ENCODE measurements at regions not wholly inside any gene's neighbourhood (a gene's known extent, or its start where the extent isn't known, plus 50 kb on each side); places are given as distances from the start of the nearest gene placed in this dataset.
A peak's percentile ranks its signal among the peaks of the same experiment; 100 is the strongest.
"Not testable (repeated sequence)": the region's sequence is repeated elsewhere in the genome, so short reads cannot be mapped to it uniquely, and the experiment has no call there.

DNA sequence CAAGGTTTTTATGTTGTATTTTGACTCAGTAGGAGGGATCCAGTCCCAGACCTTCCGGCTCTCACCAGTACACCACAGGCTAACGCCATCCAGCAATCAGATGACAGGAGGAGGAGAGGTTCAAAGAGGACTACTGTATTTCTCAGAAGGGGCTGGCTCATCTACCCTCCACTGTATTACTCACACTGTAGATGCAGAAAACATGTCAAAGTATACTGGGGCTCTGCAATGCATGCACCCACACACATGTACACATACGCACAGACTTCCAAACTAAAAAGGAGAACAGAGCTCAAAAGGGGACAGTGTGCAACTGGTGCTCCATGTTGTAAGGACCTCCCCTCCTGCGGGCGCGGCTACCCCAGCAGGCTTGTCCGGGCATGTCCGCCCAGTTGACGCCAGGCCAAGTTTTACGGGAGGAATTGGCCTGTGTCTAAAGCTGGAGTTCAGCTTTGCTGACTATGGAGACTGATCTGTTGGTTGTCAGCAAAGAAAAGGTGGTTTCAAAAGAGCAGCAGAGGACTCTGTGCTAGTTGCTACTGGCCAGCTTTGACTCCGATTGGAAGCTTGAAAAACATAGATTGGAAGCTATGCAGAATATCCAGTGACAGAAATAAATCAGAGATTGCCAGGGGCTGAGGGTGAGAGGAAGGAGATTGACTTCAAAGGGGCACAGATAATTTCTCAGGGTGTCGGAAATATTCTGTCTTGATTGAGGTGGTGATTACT, 314.2 kb downstream of the DLEU7 start:
- peak; percentile 87 for DNase-seq

DNA sequence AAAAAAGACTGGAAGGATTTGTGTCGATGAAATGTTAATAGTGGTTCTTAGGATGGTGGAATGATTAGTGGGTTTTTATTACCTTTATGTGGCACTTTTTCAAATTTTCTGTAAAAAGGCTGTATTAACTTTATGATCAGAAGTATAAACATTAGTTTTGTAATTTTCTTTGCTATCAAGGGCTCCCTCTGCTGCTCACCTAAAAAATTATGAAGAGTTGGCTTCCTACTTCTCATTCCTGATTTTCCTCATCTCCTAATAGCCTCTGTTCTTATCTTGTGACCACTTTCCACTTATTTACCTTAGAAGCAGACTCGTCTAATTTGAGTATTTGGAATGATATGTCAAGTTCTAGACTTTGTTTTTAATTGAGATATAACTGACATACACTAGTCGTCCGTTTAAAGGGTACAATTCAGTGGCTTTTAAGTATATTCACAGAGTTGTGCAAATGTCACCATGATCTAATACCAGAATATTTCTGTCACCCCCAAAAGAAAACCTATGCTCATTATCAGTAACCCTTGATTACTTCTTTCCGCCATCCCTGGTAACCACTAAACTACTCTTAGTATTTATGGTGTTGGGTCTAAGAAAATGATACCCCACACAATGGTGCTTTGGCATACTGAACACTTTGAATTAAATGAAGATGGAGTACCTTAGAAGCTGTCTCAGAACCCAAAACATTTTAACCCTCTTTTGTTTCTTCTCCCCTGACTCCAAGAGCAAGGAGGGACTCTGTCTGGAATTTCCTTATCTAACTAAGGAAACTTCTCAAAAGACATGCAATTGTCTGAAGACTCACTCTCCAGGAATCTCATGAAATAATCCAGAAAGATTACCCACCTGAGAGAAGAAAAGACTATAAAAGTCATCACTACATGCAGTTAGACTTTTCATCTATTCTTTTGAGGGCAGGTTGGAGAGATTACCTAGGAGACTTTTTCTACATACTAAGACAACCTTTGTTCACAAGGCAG, 311.3 kb downstream of the DLEU7 start:
- DNase-seq = peak; percentile 48

DNA sequence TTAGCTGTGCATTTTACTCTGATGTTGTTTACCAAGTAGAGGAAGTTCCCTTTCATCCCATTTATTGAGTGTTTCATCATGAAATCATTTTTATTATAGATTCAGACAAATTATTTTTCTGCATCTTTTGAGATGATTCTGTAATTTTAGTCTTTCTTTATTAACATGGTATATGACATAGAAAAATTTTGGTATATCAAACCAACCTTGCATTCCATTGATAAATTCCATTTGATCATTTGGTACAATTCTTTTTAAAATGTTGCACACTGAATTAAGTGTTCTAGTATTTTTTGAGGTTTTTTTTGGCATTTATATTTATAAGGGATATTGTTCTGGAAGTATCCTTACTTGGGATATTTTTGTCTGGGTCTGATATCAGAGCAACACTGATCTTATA, 308.4 kb downstream of the DLEU7 start:
- DNase-seq = no peak

DNA sequence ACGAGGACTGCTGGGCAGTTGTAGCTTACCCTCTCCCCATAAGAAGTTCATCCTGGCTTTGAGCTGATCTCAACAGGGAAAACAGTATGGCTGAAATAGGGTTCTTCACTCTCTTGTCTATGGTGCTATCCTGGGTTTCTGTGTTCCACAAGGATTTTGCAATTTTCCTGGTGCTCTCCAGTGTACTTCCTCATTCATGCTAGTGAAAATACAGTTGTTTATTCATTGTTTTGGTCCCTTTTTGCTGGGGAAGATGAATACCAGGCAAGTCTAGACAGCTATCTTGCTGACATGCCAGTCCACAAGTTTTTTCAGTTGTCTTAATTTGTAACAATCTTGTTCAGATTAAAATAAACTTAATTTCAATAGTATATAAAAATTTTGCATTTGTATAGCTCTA, 306.5 kb downstream of the DLEU7 start:
- no peak for DNase-seq

DNA sequence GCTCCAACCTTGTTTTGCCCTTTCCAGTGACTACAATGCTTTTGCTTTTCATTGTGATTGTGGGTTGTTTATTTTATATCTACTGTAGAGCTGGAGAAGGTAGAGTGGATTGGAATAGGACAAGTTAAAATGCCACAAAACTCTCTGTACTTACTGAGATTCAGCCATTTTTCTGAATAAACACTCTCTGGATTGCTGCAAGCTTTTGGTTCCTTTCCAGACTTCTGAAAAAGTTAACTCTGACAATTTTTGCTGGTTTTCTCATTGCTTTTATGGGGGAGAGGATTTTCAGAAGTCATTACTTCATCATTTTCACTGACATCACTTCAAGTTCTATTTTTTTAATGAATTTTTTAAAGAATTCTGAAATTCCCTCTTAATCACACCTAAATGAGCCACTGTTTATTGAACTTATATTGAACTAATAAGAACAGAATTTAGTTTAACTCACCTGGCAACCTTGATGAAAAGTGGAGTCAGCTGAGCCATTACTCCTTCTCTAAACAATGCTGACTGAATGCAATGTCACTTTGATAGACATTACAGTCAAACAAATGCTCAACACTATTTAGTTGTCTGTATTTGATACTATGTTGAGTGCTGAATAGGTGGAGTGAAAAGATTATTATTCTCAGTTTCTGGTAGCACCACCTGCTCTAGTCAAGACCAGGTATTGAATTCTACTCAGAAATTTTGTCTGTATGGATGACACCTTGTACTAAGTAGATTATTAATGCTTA, 303.5 kb downstream of the DLEU7 start:
- DNase-seq = no peak

DNA sequence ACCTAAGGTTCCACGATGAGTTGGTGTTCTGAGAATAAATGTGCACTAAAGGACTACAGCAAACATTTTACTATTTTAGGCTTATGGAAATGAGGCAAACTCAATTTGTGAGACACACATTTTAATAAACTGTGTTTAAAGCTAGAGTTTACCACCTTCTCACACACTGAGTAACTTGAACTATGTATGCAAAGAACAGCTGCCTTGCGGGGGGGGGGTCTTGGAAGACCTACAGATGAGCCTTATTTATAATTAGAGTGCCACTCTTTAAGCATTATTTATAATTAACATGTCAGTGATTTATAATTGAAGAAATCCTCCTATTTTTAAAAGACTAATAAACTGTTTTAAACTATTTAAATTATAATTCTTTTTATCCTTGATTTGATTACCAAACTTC, 300.4 kb downstream of the DLEU7 start:
- DNase-seq = no peak

DNA sequence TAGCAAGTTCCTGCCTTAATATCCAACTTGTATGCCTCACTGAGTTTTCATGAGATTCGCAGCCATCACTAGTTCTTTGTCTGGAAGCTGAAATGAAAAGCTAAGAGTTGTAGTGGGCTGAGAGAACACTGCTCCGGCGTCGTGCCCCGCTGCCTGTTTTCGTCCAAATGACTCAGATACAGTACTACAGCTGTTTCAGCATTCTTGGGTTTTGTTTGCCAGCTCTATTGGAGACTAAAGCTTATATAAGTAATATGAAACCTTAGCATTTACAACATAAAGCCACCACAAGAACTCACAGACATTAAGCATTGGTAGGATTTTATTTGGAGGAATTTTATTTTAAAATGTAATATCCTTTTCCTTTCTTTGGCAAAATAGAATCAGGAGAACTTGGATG, 299.7 kb downstream of the DLEU7 start:
- DNase-seq = peak; percentile 92

DNA sequence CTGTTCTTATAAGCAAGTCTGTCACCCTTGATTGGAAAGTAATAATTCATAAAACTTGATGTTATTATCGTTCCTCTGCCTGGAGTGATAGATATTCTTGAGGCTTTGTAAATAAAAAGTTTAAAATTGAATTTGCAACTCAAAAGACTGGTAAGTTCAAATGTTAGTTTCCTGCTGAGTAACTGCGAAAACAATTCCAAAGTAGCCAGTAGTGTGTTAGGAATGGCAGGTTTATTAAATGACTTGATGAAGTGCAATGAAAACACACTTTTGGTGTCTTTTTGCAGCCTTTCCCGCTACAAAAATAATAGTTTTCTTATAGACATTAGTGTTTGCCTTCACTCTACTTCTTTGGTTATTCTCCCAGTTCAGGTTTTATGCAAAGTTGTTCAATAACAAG, 299.3 kb downstream of the DLEU7 start:
- no peak for DNase-seq

DNA sequence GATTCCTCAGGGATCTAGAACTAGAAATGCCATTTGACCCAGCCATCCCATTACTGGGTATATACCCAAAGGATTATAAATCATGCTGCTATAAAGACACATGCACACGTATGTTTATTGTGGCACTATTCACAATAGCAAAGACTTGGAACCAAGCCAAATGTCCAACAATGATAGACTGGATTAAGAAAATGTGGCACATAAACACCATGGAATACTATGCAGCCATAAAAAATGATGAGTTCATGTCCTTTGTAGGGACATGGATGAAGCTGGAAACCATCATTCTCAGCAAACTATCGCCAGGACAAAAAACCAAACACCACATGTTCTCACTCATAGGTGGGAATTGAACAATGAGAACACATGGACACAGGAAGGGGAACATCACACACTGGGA, 296.3 kb downstream of the DLEU7 start:
- DNase-seq = not testable (repeated sequence)

DNA sequence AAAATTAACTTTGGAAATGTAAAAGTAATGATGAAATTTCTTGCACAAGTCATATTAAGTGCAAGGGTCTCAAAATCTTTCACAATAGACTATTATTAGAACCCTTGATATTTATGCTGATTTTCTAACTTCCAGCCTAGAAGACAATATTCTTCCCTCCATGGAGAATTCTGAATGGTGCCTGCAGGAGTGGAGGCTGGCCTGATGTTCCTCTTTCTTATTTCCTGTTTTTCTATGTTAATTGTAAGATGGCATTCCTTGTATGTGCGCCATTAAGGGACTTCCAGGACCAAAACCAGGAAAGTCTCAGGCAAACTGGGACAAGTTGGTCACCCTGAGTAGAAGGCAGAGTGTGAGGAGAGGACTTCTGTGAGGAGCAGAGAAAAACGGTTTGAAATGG, 294.9 kb downstream of the DLEU7 start:
- DNase-seq = no peak

DNA sequence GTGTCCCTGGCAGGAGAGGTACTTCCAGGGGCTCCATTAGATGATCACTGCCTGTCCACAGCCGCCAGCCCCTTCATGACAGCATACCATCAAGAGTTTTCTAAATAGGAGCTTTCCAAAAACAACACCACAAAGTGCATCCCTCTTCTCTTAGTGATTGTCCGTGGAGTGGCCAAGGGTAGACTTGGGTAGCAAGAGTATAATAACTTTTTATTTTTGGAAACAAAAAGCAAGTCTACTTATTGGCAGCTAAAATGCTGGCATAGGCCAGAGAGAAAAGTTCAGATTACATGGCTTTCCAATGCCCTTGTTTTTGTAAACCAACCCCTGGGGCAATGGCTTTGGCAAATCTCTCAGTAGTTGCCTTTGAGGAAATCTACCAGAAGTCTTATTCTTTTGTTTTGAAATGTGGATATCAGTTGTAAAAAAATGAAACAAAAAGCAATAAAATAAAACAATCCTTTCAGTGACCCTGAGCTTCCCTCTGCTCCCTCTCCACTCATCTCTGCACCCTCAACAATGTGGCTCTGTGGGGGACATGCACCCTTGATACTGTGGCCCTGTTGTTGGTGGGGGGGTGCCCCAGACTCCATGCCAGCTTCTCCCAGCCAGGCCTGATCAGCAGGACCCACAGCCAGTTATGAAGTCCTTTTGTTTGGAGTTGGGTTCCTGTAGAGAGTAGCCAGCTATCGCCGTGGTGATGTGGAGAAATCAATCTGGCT, 294.1 kb downstream of the DLEU7 start:
- no peak for DNase-seq

DNA sequence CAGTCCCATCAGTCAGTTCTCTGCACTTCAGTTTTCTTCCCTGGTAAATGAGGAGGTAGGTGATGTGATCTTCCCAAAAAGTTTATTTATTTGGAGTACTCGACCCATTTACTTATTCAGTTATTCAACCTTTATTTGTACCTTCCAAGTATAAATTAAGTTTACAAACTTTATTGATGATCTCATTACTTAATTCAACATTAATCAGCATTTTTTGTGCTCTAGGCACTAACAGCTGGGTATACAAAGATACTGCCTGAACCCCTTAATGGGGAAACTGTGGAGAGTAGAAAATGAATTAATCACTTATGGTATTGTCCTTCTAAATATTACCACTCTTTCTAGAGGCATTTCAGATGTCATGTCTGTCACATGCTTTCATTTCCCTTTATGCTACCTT, 293.3 kb downstream of the DLEU7 start:
- no peak for DNase-seq

DNA sequence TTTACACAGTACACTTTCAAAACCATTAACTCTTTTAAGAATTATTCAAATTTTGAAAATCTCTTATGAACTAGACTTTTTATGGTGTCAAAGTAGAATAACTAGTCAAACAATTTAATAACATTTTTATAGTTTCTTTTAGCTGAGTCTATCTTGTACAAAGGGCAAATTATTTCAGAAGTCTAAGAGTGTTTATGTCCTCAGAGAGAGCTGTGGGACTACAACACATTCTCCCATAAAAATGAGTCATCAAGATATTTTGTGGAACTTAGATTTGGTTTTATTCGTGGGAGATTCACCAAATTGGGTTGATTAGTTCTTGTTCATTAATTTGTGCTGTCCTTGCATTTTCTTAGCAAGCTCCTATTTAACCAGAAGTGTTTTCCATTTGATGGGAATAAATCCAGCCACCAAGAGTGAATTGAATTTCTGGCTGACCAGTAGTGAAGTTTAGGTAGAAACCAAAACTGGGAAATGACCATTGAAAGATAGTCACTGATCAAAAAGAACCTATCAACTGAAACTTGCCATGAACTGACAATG, 291.0 kb downstream of the DLEU7 start:
- no peak for DNase-seq

DNA sequence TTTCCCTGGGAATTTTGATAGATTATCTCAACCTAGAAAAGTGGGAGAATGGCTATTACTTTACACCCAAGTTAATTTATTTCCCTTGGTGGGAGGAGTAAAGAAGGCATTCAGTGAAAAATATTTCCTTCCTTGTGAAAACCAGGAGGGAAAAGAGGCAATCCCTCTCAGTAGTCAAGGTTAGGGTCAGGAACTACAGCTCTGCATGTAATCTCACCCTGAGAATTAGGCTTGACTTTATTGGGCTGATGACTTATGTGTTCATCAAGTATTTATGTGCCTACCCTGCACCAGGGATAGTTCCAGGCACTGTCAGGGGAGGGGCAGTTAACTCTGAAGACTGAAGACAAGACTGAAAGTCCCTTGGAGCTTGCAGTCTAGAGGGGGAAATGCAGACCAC, 281.8 kb downstream of the DLEU7 start:
- no peak for DNase-seq

DNA sequence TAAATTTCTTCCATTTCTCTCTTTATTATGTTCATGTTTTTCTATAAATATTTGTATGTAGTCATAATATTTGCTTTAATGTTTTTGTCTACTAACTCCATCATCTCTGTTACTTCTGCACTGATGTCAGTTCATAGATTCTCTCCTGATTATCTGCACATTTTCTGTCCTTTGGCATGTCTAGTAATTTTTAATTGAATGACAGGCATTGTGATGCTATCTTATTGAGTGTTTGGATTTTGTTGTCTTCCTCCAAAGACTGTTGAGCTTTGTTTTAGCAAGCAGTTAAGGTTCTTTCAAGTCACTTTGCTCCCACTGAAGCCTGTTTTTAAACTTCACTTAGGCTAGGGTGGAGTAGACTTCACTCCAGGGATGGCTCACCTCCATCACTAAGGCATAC, 276.8 kb downstream of the DLEU7 start:
- no peak for DNase-seq

DNA sequence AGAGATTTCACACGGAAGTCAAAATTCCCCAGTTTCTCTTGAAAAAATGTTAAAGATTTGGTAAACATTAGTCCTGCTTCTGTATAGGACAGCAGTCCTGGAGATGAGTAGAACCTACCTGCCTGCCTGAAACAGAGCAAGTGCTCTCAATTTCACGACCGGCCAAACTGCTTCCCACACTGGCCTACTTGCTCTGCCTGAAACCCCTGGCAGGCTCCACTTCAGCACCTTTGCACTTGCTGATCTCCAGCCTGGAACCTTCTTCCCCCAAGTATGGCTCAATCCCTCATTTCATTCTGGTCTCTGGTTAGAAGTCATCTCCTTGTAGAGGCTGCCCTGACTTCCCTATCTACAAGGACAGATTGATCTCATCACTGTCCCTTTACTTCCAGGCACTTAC, 271.4 kb downstream of the DLEU7 start:
- DNase-seq = no peak

DNA sequence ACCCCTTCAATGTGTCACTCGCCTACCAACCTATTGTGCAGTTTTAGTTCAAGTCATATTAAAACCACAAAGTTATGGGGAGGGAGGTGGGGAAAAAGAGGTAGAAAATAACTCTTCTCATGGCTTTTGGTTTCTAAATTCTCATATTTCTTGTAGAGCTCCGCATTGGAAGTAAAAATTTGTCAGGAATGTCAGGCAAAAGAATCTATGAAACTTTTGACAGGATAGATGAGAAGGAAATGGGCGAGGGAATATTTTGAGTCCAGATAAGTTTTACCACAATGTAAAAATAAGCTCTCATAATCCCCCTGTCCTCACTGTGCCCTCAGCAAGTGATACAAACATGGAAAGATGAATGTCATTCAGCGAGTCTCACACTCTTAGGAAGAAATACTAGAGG, 270.4 kb downstream of the DLEU7 start:
- no peak for DNase-seq

DNA sequence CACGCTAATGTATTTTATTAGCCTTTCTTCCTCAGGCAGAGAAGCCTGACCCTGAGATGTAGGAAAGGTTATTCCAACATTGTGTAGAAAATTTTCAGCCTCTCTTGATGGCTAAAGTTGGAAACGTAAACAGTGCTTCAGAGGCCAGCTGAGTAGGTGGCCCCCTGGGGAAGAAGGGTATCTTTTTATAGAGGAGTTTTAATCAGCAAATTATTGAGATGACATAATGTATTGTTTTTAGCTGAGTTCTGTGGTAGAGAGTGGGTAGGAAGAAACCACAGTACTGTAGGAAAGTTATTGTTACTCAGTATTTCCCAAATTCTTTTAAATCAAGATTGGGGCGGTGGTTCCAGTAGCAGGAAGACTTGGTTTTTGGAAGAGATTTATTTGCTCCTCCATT, 268.8 kb downstream of the DLEU7 start:
- peak; percentile 83 for DNase-seq

DNA sequence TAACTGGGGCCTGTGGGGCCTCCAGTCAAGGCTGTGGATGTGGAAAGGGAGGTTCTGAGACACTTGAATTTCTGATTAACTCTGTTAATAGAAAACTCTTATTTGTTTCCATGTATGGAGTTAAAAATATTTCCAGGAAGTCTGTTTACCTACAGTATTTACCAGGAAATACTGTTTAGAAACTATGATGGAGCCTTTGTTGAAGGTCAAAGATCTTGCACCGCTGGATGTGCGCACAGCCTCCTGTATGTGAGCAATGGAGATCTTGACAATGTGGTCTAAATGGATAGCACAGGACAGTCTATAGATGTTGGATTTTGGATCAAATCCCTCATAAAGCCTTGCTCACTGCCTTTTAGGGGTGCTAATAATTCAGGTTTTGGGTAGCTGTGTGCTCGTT, 268.4 kb downstream of the DLEU7 start:
- DNase-seq = no peak

DNA sequence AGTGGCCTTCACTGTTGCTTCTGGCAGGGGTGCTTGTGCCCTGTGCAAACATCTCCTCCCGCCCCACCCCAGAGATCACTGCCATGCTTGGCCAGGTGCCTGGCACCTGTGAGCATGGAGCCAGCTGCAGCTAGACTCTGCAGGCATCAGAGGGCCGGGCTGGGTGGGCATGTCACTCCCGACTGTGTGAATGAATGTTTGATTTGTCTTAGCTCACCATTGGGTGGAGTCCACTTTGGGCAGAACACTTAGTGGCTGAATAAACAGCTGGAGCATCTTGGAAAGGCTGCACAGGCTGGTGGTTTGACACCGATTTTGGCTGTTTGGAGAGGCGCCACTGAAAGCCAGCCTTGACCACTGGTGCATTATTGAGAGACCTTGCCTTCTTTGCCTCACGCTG, 267.3 kb downstream of the DLEU7 start:
- DNase-seq = no peak

DNA sequence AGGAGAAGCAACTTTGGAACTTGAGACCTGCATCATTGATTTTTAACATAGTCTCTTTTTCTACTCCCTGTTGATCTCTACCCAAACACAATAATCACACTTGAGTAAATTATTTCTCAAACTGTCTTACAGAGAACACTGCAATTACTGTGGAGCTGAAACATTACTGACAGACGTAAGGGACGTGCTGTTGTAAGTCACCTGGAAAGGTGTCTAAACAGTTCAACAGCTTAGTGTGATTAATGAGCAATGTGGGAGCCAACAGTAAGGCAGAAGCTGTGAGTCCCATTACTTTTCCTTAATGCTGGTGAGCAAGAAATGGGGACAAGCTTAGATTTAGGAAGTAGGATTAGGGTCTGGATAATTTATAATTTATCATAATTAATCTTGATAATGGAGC, 265.7 kb downstream of the DLEU7 start:
- no peak for DNase-seq

DNA sequence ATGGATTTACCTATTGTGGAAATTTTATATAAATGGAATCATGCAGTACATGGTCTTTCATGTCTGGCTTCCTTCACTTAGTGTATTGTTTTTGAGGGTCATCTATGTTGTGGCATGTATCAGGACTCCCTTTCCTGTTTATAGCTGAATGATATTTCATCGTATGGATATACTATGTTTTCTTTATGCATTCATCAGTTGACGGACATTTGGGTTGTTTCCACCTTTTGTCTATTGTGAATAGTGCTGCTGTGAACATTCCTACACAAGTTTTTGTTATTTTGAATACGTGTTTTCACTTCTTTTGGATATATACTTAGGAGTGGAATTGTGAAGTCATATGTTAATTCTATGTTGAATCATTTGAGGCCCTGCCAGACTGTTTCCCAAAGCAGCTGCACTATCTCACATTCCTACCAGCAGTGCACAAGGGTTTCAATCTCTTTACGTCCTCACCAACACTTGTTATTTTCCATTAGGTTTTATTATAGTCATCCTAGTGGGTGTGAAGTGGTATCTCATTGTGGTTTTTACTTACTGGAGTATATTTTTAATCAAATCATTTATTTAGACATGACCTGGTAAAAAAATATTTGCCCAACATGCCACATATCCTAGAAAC, 262.7 kb downstream of the DLEU7 start:
- DNase-seq = peak; percentile 83

Measured in fibroblast of skin of abdomen (primary cell).